SH-SY5Y (cell line): ENCODE measurements at regions not wholly inside any gene's neighbourhood (a gene's known extent, or its start where the extent isn't known, plus 50 kb on each side); places are given as distances from the start of the nearest gene placed in this dataset.

Experiments used
- GATA2 ChIP-seq: IDR thresholded peaks from 2 replicates; pipeline ENCODE4 v1.6.1; 2011; ENCODE audit warnings: mild to moderate bottlenecking, low read depth, low read length
- GATA3 ChIP-seq: IDR thresholded peaks from 2 replicates; pipeline ENCODE4 v1.6.1; 2011; ENCODE audit warnings: low read depth, mild to moderate bottlenecking, low read length, moderate library complexity

DNA sequence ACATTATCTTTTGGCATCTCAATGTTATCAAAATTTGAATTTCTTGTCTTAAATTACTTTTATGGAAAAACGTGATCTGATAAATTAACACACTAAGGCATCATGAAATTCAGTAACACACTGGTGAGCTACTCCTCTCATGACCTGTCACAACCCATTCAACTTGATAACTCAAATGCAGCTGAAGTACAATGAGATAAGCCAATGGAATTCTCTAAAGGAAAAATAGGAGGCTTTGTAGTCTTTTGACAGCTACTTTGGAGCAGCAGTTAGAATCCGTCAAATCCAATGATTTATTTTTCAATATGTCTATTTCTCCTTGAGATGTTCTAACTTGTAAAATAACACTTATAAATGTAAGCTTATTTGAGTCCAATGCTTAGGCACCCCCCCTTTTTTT, 1029.4 kb downstream of the TRHDE start:
- no peak for TF ChIP-seq GATA2
- TF ChIP-seq GATA3: no peak
